Keratinocyte (primary cell): ENCODE measurements at regions not wholly inside any gene's neighbourhood (a gene's known extent, or its start where the extent isn't known, plus 50 kb on each side); places are given as distances from the start of the nearest gene placed in this dataset.

ENCODE experiments used
- DNase-seq: peaks from one replicate; pipeline ENCODE4 v3.0.0-alpha.2; 2011; ENCODE audit warnings: low read depth, missing footprints, low spot score
- FAIRE-seq: peaks from 2 replicates; lab custom pipeline; 2011; peaks lifted over from hg19 to GRCh38; lab: Jason Lieb, UNC
- H2AFZ ChIP-seq: 2 replicates; pipeline ENCODE4 v1.6.0; 2012; ENCODE audit warnings: low read length, control low read depth, inconsistent platforms; ENCODE audit not compliant: control insufficient read depth
- H3K27ac ChIP-seq: 2 replicates; pipeline ENCODE4 v1.5.1; 2011; ENCODE audit warnings: low read length; ENCODE audit not compliant: control insufficient read depth, insufficient read depth
- H3K27me3 ChIP-seq: 3 replicates; pipeline ENCODE4 v1.6.0; 2011; ENCODE audit warnings: low read length; ENCODE audit not compliant: control insufficient read depth, insufficient read depth; ENCODE audit errors: extremely low read depth
- H3K36me3 ChIP-seq, 2 experiments: 2 replicates in 1 of 2; 3 replicates in 1 of 2; pipeline ENCODE4 v1.5.1; 2011; ENCODE audit warnings: low read length in 2 of 2, mild to moderate bottlenecking in 1 of 2; ENCODE audit not compliant: control insufficient read depth in 2 of 2, insufficient read depth in 2 of 2; ENCODE audit errors: extremely low read depth in 1 of 2
- H3K4me1 ChIP-seq: 3 replicates; pipeline ENCODE4 v1.5.1; 2011; ENCODE audit warnings: low read length; ENCODE audit not compliant: control insufficient read depth, insufficient read depth; ENCODE audit errors: extremely low read depth
- H3K4me2 ChIP-seq: 3 replicates; pipeline ENCODE4 v1.6.0; 2011; ENCODE audit warnings: low read depth, low read length; ENCODE audit not compliant: control insufficient read depth, insufficient read depth; ENCODE audit errors: extremely low read depth
- H3K4me3 ChIP-seq, 3 experiments: fragments of 200-600 bp in 1 of 3; sonication (generic) in 1 of 3; 2 replicates in 2 of 3; 3 replicates in 1 of 3; pipeline ENCODE4 v1.5.1; 2011 to 2016; ENCODE audit warnings: low read length in 3 of 3, mild to moderate bottlenecking in 3 of 3, control low read depth in 2 of 3, inconsistent platforms in 1 of 3, low read depth in 1 of 3, mixed read lengths in 1 of 3, mixed run types in 1 of 3, moderate library complexity in 1 of 3; ENCODE audit not compliant: control insufficient read depth in 2 of 3, insufficient read depth in 2 of 3; ENCODE audit errors: extremely low read depth in 1 of 3
- H3K79me2 ChIP-seq: 2 replicates; pipeline ENCODE4 v1.6.0; 2012; ENCODE audit warnings: low read length; ENCODE audit not compliant: control insufficient read depth, insufficient read depth
- H3K9ac ChIP-seq: 3 replicates; pipeline ENCODE4 v1.6.0; 2011; ENCODE audit warnings: low read length; ENCODE audit not compliant: control insufficient read depth, insufficient read depth; ENCODE audit errors: extremely low read depth
- H3K9me1 ChIP-seq: 3 replicates; pipeline ENCODE4 v1.6.0; 2011; ENCODE audit warnings: low read length; ENCODE audit not compliant: control insufficient read depth, insufficient read depth; ENCODE audit errors: extremely low read depth
- H3K9me3 ChIP-seq: 2 replicates; pipeline ENCODE4 v1.5.1; 2012; ENCODE audit warnings: low read depth, low read length; ENCODE audit not compliant: control insufficient read depth
- H4K20me1 ChIP-seq: 3 replicates; pipeline ENCODE4 v1.6.0; 2011; ENCODE audit warnings: low read length; ENCODE audit not compliant: control insufficient read depth, insufficient read depth; ENCODE audit errors: extremely low read depth
- EZH2 ChIP-seq: IDR thresholded peaks from one replicate; pipeline ENCODE4 v1.6.1; 2012; ENCODE audit warnings: inconsistent platforms, mild to moderate bottlenecking, low read length, moderate library complexity
- dilution Hi-C: fragments of 300-500 bp; cut with MboI; formaldehyde crosslinking; loops from one replicate; pipeline ENCODE4 v1.7.0; 2020; ENCODE audit warnings: low sequenced_read_pairs; ENCODE audit not compliant: extremely low pct_ligation_motif_present
- TF ChIP-seq, protein P1 (sequence below), 3 experiments: IDR thresholded peaks in 1 of 3; conservative IDR thresholded peaks in 1 of 3; optimal IDR thresholded peaks in 1 of 3; 2 replicates in 2 of 3; 3 replicates in 1 of 3; pipeline versions ENCODE3 to v1.5.1; 2011; ENCODE audit warnings: low read length in 3 of 3, mild to moderate bottlenecking in 3 of 3, moderate library complexity in 2 of 3, control low read depth in 1 of 3, inconsistent platforms in 1 of 3; ENCODE audit not compliant: insufficient read depth in 2 of 3; ENCODE audit errors: extremely low read depth in 1 of 3

GRCh38 chr12:25326326-25326725 is 75.6 kb upstream of the KRAS start:
- Histone ChIP-seq H3K4me2 (no peak overlapping the region), H3K27ac (no peak overlapping the region), H3K27me3 (no peaks in the 10 kb centered on the region), H3K9me1 (no peaks in the 10 kb centered on the region), H3K4me3 (no peak overlapping the region), H3K79me2 (no peaks in the 10 kb centered on the region), H3K9ac (no peak overlapping the region), H2AFZ (no peak overlapping the region), H4K20me1 (no peaks in the 10 kb centered on the region), H3K9me3 (no peaks in the 10 kb centered on the region), H3K4me1 (no peaks in the 10 kb centered on the region), H3K36me3 (no peaks in the 10 kb centered on the region)
- DNase-seq (no peak), FAIRE-seq (no peak)
- dilution Hi-C loops = no loop called here
- TF ChIP-seq, protein P1, sequence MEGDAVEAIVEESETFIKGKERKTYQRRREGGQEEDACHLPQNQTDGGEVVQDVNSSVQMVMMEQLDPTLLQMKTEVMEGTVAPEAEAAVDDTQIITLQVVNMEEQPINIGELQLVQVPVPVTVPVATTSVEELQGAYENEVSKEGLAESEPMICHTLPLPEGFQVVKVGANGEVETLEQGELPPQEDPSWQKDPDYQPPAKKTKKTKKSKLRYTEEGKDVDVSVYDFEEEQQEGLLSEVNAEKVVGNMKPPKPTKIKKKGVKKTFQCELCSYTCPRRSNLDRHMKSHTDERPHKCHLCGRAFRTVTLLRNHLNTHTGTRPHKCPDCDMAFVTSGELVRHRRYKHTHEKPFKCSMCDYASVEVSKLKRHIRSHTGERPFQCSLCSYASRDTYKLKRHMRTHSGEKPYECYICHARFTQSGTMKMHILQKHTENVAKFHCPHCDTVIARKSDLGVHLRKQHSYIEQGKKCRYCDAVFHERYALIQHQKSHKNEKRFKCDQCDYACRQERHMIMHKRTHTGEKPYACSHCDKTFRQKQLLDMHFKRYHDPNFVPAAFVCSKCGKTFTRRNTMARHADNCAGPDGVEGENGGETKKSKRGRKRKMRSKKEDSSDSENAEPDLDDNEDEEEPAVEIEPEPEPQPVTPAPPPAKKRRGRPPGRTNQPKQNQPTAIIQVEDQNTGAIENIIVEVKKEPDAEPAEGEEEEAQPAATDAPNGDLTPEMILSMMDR (optimal IDR thresholded peaks at IDR 0.05 in 1 of 3, IDR thresholded peaks at IDR 0.05 in 1 of 3, conservative IDR thresholded peaks at IDR 0.05 in 1 of 3; ENCODE audit: extremely low read depth in 1 of 3, insufficient read depth in 2 of 3, low read length in 3 of 3) = no peak
- no peak for TF ChIP-seq EZH2

DNA sequence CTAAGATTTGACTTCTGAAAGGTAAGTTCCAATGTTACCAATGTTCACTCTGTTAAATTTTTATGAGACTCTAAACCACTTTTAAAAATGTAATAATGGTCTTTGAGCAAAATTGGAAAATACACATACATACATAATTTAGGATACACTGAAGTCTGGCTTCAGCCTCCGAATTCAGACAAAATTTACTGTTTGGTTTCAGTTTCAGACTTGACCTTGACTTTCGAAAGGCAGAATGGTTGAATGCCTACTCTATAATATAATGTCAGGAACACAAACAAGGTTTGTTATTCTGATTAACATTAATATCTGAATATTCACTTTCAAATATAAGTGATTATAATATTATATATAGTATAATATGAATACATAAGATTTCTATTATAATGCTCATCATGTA is 74.1 kb upstream of the KRAS start:
- dilution Hi-C loops = no loop called here
- Histone ChIP-seq H3K79me2 (no peaks in the 10 kb centered on the region), H3K4me1 (no peaks in the 10 kb centered on the region), H3K9me3 (no peaks in the 10 kb centered on the region), H4K20me1 (no peaks in the 10 kb centered on the region), H3K36me3 (no peaks in the 10 kb centered on the region), H3K4me3 (no peak overlapping the region), H2AFZ (no peak overlapping the region), H3K9me1 (no peaks in the 10 kb centered on the region), H3K4me2 (no peak overlapping the region), H3K27ac (no peak overlapping the region), H3K27me3 (no peaks in the 10 kb centered on the region), H3K9ac (no peak overlapping the region)
- FAIRE-seq = no peak
- TF ChIP-seq, protein P1 (optimal IDR thresholded peaks at IDR 0.05 in 1 of 3, IDR thresholded peaks at IDR 0.05 in 1 of 3, conservative IDR thresholded peaks at IDR 0.05 in 1 of 3; ENCODE audit: extremely low read depth in 1 of 3, insufficient read depth in 2 of 3, low read length in 3 of 3) = no peak
- no peak for TF ChIP-seq EZH2
- no peak for DNase-seq
